Lung (tissue), 11 donors: ENCODE measurements at regions not wholly inside any gene's neighbourhood (a gene's known extent, or its start where the extent isn't known, plus 50 kb on each side); places are given as distances from the start of the nearest gene placed in this dataset.

Experiments
- ATAC-seq: fragments of 200-7000 bp; cut with Tn5 transposase; one replicate; pipeline ENCODE4 v1.9.1; 2020; ENCODE audit warnings: moderate number of reproducible peaks; ENCODE audit not compliant: insufficient read depth, low FRiP score
- DNase-seq, 3 donors: peaks; one replicate each; pipeline ENCODE4 v3.0.0-alpha.2; 2013 to 2017
- H3K27ac ChIP-seq, 2 donors: one replicate each; pipeline ENCODE4 v1.5.1; 2013; ENCODE audit warnings: mild to moderate bottlenecking in 2 of 2, moderate library complexity in 2 of 2, control low read depth in 1 of 2, inconsistent platforms in 1 of 2, low read depth in 1 of 2, low read length in 1 of 2
- H3K27me3 ChIP-seq, 3 donors: one replicate each; pipeline ENCODE4 v1.5.1; 2013; ENCODE audit warnings: low read length in 2 of 3; ENCODE audit not compliant: control insufficient read depth in 3 of 3, insufficient read depth in 3 of 3
- H3K36me3 ChIP-seq, 4 donors: one replicate each; pipeline ENCODE4 v1.5.1; 2013; ENCODE audit warnings: low read length in 4 of 4, mild to moderate bottlenecking in 1 of 4, moderate library complexity in 1 of 4; ENCODE audit not compliant: control insufficient read depth in 4 of 4, insufficient read depth in 4 of 4
- H3K4me1 ChIP-seq, 5 donors: one replicate each; pipeline ENCODE4 v1.5.1; 2013; ENCODE audit warnings: low read length in 5 of 5, mild to moderate bottlenecking in 2 of 5, moderate library complexity in 1 of 5; ENCODE audit not compliant: control insufficient read depth in 5 of 5, insufficient read depth in 5 of 5
- H3K4me3 ChIP-seq: one replicate; pipeline ENCODE4 v1.5.1; 2013; ENCODE audit warnings: mild to moderate bottlenecking, control low read depth, moderate library complexity
- H3K9ac ChIP-seq, 2 donors: one replicate each; pipeline ENCODE4 v1.5.1; 2013; ENCODE audit warnings: low read length in 2 of 2, control low read depth in 1 of 2; ENCODE audit not compliant: insufficient read depth in 1 of 2
- H3K9me3 ChIP-seq, 4 donors: one replicate each; pipeline ENCODE4 v1.5.1; 2013; ENCODE audit warnings: low read length in 3 of 4, mild to moderate bottlenecking in 1 of 4, moderate library complexity in 1 of 4; ENCODE audit not compliant: control insufficient read depth in 4 of 4, insufficient read depth in 3 of 4
- CTCF ChIP-seq: IDR thresholded peaks from 2 replicates; pipeline ENCODE4 v1.5.1; 2012; ENCODE audit warnings: mild to moderate bottlenecking; ENCODE audit errors: control extremely low read depth, extremely low read depth
- WGBS, 2 donors: extraction: QIAGEN DNeasy Blood & Tissue Kit; methylation state at CpG; one replicate each; pipeline ENCODE4 v1.1.7; 2013; 5-methylcytosine and 5-hydroxymethylcytosine counted together
- donor health status: control.
- donor health status: control.
- donor health status: Bipolar disorder and iron deficiency.
- donor health status: healthy.
- donor health status: DM: yes; HTN: yes; CAD: no.

GRCh38 chr11:42528911-42529310 is 782.9 kb upstream of the API5 start:
- H3K4me1 ChIP-seq = peaks cover 0 to 8% (median 0%) of the 10 kb centered on the region in 5 donors
- no peak overlapping the region for H3K9ac ChIP-seq
- no peaks in the 10 kb centered on the region for H3K9me3 ChIP-seq
- peaks cover 0 to 5% (median 0%) of the 10 kb centered on the region in 3 donors for H3K27me3 ChIP-seq
- no peak overlapping the region for H3K27ac ChIP-seq
- WGBS, 2 donors = 58 to 72% methylated on average over 2 of the region's 2 CpGs
- TF ChIP-seq CTCF = no peak
- ATAC-seq (no peak), DNase-seq (no peak)
- no peaks in the 10 kb centered on the region for H3K36me3 ChIP-seq
- no peak overlapping the region for H3K4me3 ChIP-seq

GRCh38 chr11:42536611-42537360 is 775.0 kb upstream of the API5 start:
- no peak overlapping the region for H3K27ac ChIP-seq
- no peak overlapping the region for H3K4me3 ChIP-seq
- 84 to 89% methylated on average over 5 of the region's 5 CpGs for WGBS, 2 donors
- H3K27me3 ChIP-seq = no peaks in the 10 kb centered on the region
- no peak for DNase-seq
- peaks cover 0 to 3% (median 0%) of the 10 kb centered on the region in 4 donors for H3K9me3 ChIP-seq
- H3K9ac ChIP-seq = no peak overlapping the region
- TF ChIP-seq CTCF = no peak
- ATAC-seq = no peak
- H3K4me1 ChIP-seq = no peaks in the 10 kb centered on the region
- H3K36me3 ChIP-seq = no peaks in the 10 kb centered on the region

- 65 to 83% methylated on average over 1 of the region's 1 CpG for WGBS, 2 donors
- no peaks in the 10 kb centered on the region for H3K27me3 ChIP-seq
- no peak overlapping the region for H3K4me3 ChIP-seq
- no peaks in the 10 kb centered on the region for H3K4me1 ChIP-seq
- no peak for TF ChIP-seq CTCF
- H3K9me3 ChIP-seq = peaks cover 0 to 4% (median 0%) of the 10 kb centered on the region in 4 donors
- no peaks in the 10 kb centered on the region for H3K36me3 ChIP-seq
- no peak overlapping the region for H3K9ac ChIP-seq
- DNase-seq (no peak), ATAC-seq (no peak)
- no peak overlapping the region for H3K27ac ChIP-seq
These were observed 769.5 kb upstream of the API5 start for GRCh38 chr11:42542336-42542735.
